Fibroblast of mammary gland (primary cell): ENCODE measurements at regions not wholly inside any gene's neighbourhood (a gene's known extent, or its start where the extent isn't known, plus 50 kb on each side); places are given as distances from the start of the nearest gene placed in this dataset.

ENCODE experiments used
- DNase-seq: peaks from one replicate; pipeline ENCODE4 v3.0.0-alpha.2; 2010; ENCODE audit warnings: low read depth
- H3K4me3 ChIP-seq: 2 replicates; pipeline ENCODE4 v1.5.1; 2011; ENCODE audit warnings: low read depth, mild to moderate bottlenecking, low read length, moderate library complexity; ENCODE audit not compliant: control insufficient read depth
- CTCF ChIP-seq: conservative IDR thresholded peaks from 2 replicates; pipeline ENCODE4 v1.5.1; 2011; ENCODE audit warnings: low read depth, low read length, inconsistent platforms; ENCODE audit not compliant: control insufficient read depth, insufficient read depth

DNA sequence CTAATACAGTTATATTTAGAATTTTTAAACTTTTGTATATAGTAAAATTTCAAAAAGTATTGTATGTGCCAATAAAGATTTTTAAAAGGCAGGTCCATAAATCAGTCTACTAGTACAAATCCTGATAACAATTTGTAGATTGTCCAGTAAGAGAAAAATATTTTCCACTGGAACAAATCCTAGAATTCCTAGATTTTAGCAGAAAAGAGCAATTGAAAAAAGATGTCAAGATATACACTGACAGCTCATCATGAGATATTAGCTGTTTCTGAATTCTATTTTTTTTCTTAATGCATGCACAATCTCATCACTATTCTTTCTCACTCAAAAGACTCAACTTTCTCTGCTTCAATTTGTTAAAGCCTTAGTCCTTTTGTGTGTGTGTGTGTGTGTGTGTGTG lies 289.2 kb upstream of the MAD2L1 start:
- no peak for TF ChIP-seq CTCF
- DNase-seq = no peak
- H3K4me3 ChIP-seq = no peak overlapping the region

- no peak overlapping the region for H3K4me3 ChIP-seq
- no peak for DNase-seq
- TF ChIP-seq CTCF = no peak
Measured at GRCh38 chr4:120354381-120354780, 287.7 kb upstream of the MAD2L1 start.

DNA sequence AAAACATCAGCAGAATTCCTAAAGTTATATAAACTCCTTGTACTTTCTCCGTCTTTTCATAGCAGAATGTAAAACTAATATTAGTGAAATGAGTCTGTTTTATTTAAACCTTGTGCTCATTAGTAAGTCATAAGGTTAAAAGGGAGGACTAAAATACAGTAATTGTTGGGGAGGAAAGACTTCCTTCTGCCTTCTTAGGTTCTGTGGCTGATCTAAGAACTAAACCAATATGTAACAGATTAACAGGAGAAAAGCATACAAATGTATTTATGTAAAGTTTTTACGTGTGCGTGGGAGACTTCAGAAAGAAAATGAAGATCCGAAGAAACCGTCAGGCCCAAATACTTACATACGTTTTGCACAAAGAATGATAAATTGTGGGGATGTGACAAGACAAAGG lies 286.6 kb upstream of the MAD2L1 start:
- DNase-seq = no peak
- no peak overlapping the region for H3K4me3 ChIP-seq
- no peak for TF ChIP-seq CTCF

GRCh38 chr4:120352739-120353138 lies 286.1 kb upstream of the MAD2L1 start:
- DNase-seq = no peak
- no peak overlapping the region for H3K4me3 ChIP-seq
- TF ChIP-seq CTCF = no peak

GRCh38 chr4:120348948-120349347 lies 282.3 kb upstream of the MAD2L1 start:
- TF ChIP-seq CTCF = no peak
- DNase-seq = no peak
- H3K4me3 ChIP-seq = no peak overlapping the region

- DNase-seq = peak; percentile 64
- no peak for TF ChIP-seq CTCF
- no peak overlapping the region for H3K4me3 ChIP-seq
Measured at GRCh38 chr4:120348521-120348920, 281.9 kb upstream of the MAD2L1 start.
